IMR-90 (cell line): ENCODE measurements at regions not wholly inside any gene's neighbourhood (a gene's known extent, or its start where the extent isn't known, plus 50 kb on each side); places are given as distances from the start of the nearest gene placed in this dataset.

Experiments used
- CTCF ChIP-seq: conservative IDR thresholded peaks from 2 replicates; pipeline ENCODE4 v1.5.1; 2012; ENCODE audit warnings: mild to moderate bottlenecking, low read depth, low read length, improper control_type of control experiment
- MAFK ChIP-seq: IDR thresholded peaks from 2 replicates; pipeline ENCODE4 v1.6.1; 2012; ENCODE audit warnings: low read depth, low read length, improper control_type of control experiment
- POLR2A ChIP-seq: IDR thresholded peaks from 2 replicates; pipeline ENCODE4 v1.6.1; 2012; ENCODE audit warnings: mild to moderate bottlenecking, low read depth, low read length
- RAD21 ChIP-seq: IDR thresholded peaks from 2 replicates; pipeline ENCODE4 v1.6.1; 2012; ENCODE audit warnings: low read length, improper control_type of control experiment

DNA sequence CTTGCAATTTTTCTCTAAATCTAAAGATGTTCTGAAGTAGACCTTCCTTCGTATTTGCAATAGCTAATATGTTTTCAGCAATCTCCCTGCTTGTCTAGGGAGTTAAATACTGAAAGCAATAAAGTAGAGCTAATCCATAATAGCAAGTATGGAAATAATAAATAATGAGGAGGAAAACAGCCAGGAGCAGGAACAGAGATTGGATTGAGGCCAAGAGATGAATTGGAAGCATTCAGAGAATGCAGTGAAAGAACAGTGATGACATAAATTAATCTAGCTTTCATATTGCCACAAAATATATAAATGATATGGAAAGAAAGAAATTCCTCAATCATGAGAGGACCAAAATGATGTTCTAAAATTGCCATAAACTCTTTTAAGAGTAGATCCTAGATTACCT is 679.7 kb downstream of the METTL4 start:
- TF ChIP-seq CTCF (no peak), RAD21 (no peak), POLR2A (no peak), MAFK (no peak)
